ENCODE measurements at regions not wholly inside any gene's neighbourhood (a gene's known extent, or its start where the extent isn't known, plus 50 kb on each side); places are given as distances from the start of the nearest gene placed in this dataset.

- TF ChIP-seq CSRNP3 (CRISPR knock-in tag; IDR thresholded peaks at IDR 0.05), result peak; percentile 21; the same call in 1 of the 2 replicates
- no peak for TF ChIP-seq TOX (CRISPR knock-in tag; IDR thresholded peaks at IDR 0.05; ENCODE audit: borderline replicate concordance)
- TF ChIP-seq ZFP3 (CRISPR knock-in tag; IDR thresholded peaks at IDR 0.05), result no peak
- no peak for TF ChIP-seq ZNF70 (CRISPR knock-in tag; IDR thresholded peaks at IDR 0.05)
- TF ChIP-seq ARNTL (CRISPR knock-in tag; IDR thresholded peaks at IDR 0.05; ENCODE audit: borderline replicate concordance, low read depth), result no peak
- TF ChIP-seq GLIS3 (CRISPR knock-in tag; IDR thresholded peaks at IDR 0.05), result no peak
- TF ChIP-seq ZNF565 (CRISPR knock-in tag; conservative IDR thresholded peaks at IDR 0.05; ENCODE audit: low read depth), result no peak
Observed at GRCh38 chr13:109655206-109655600, 131.2 kb downstream of the IRS2 start (continued).

GRCh38 chr13:109654341-109655205 lies 131.8 kb downstream of the IRS2 start:
- ATAC-seq, result peak; percentile 22; the same call in 2 of the 3 replicates
- TF ChIP-seq PPARA (CRISPR knock-in tag; IDR thresholded peaks at IDR 0.05; ENCODE audit: borderline replicate concordance), result no peak
- no peak for TF ChIP-seq GLIS3 (CRISPR knock-in tag; IDR thresholded peaks at IDR 0.05)
- TF ChIP-seq ZNF70 (CRISPR knock-in tag; IDR thresholded peaks at IDR 0.05), result no peak
- no peak for TF ChIP-seq CREB5 (CRISPR knock-in tag; IDR thresholded peaks at IDR 0.05; ENCODE audit: low read depth)
- no peak for TF ChIP-seq ZFP3 (CRISPR knock-in tag; IDR thresholded peaks at IDR 0.05)

GRCh38 chr13:109652531-109652930 lies 133.9 kb downstream of the IRS2 start:
- ATAC-seq, result no peak
- no peak for TF ChIP-seq ISL1 (CRISPR knock-in tag; IDR thresholded peaks at IDR 0.05)
- TF ChIP-seq ZFP3 (CRISPR knock-in tag; IDR thresholded peaks at IDR 0.05), result no peak
- TF ChIP-seq TSHZ2 (CRISPR knock-in tag; IDR thresholded peaks at IDR 0.05), result no peak
- TF ChIP-seq CREB5 (CRISPR knock-in tag; IDR thresholded peaks at IDR 0.05; ENCODE audit: low read depth), result no peak
- no peak for TF ChIP-seq ZFP30 (CRISPR knock-in tag; IDR thresholded peaks at IDR 0.05)
- TF ChIP-seq ZC3H10 (CRISPR knock-in tag; IDR thresholded peaks at IDR 0.05), result no peak
- TF ChIP-seq BACH2 (CRISPR knock-in tag; IDR thresholded peaks at IDR 0.05; ENCODE audit: borderline replicate concordance), result no peak
- no peak for TF ChIP-seq ESRRG (CRISPR knock-in tag; IDR thresholded peaks at IDR 0.05)
- TF ChIP-seq GLIS3 (CRISPR knock-in tag; IDR thresholded peaks at IDR 0.05), result no peak
- no peak for TF ChIP-seq RARB (CRISPR knock-in tag; IDR thresholded peaks at IDR 0.05)
- TF ChIP-seq SNAI2 (CRISPR knock-in tag; IDR thresholded peaks at IDR 0.05), result no peak
- TF ChIP-seq TOX (CRISPR knock-in tag; IDR thresholded peaks at IDR 0.05; ENCODE audit: borderline replicate concordance), result no peak
- no peak for TF ChIP-seq ARNTL (CRISPR knock-in tag; IDR thresholded peaks at IDR 0.05; ENCODE audit: borderline replicate concordance, low read depth)
- TF ChIP-seq CSRNP3 (CRISPR knock-in tag; IDR thresholded peaks at IDR 0.05), result no peak
- TF ChIP-seq PATZ1 (CRISPR knock-in tag; IDR thresholded peaks at IDR 0.05; ENCODE audit: borderline replicate concordance), result no peak
- no peak for TF ChIP-seq POU6F1 (CRISPR knock-in tag; IDR thresholded peaks at IDR 0.05; ENCODE audit: borderline replicate concordance, low read depth)
- TF ChIP-seq CSDC2 (CRISPR knock-in tag; IDR thresholded peaks at IDR 0.05), result no peak
- TF ChIP-seq PPARA (CRISPR knock-in tag; IDR thresholded peaks at IDR 0.05; ENCODE audit: borderline replicate concordance), result no peak
- TF ChIP-seq TCF4 (CRISPR knock-in tag; IDR thresholded peaks at IDR 0.05; ENCODE audit: borderline replicate concordance), result no peak
